Mononuclear cell (primary cell): ENCODE measurements at regions not wholly inside any gene's neighbourhood (a gene's known extent, or its start where the extent isn't known, plus 50 kb on each side); places are given as distances from the start of the nearest gene placed in this dataset.

Source experiments
- H3K27me3 ChIP-seq: 2 replicates; pipeline ENCODE4 v1.6.0; 2011; ENCODE audit warnings: low read length, control low read depth; ENCODE audit not compliant: insufficient read depth
- H3K4me1 ChIP-seq: 2 replicates; pipeline ENCODE4 v1.5.1; 2011; ENCODE audit warnings: mild to moderate bottlenecking, low read length, control low read depth; ENCODE audit not compliant: insufficient read depth
- H3K4me3 ChIP-seq: 2 replicates; pipeline ENCODE4 v1.5.1; 2011; ENCODE audit warnings: mild to moderate bottlenecking, low read length, moderate library complexity
- H3K9me3 ChIP-seq: 2 replicates; pipeline ENCODE4 v1.5.1; 2011; ENCODE audit warnings: low read depth, mild to moderate bottlenecking, control low read depth, low read length

DNA sequence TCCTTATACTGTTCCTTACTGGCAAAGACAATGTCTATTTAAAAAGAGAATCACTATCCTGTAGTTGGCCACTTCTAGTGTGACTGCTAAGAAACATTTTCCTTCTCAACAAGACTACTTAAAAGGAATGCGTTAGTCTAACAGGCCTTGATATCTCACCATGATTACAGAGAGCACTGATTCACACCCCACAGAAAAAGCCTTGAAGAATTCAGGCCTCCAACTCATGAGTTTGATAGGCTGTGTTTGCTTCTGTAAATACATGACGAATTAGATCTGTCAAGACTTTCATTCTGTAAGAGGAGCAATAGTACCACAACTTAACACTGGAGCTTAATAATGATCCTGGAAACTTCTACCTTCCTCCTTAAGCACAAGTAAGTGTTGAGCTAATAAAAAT lies 432.8 kb upstream of the NR2F2 start:
- no peaks in the 10 kb centered on the region for H3K9me3 ChIP-seq
- H3K4me3 ChIP-seq = no peak overlapping the region
- no peaks in the 10 kb centered on the region for H3K4me1 ChIP-seq
- no peaks in the 10 kb centered on the region for H3K27me3 ChIP-seq

DNA sequence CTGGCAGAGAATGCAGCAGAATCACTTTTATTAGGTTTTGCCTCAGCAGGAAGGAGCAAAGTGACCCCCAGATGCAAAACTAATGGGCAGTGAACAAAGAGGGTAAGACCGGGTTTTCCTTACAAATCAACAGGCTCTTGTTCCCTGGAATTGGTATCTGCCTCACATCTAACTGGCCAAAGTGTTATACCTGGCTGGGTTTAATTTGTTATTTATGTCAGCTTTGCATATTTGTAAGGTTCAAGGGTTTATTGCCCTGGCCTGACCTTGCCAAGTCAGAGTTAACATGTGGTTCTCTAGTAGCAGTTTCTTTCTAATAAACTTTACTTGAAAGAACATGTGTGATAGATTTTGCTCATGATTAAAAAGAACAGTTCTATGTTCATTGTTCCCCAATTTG lies 431.7 kb upstream of the NR2F2 start:
- Histone ChIP-seq H3K27me3 (no peaks in the 10 kb centered on the region), H3K4me1 (no peaks in the 10 kb centered on the region), H3K9me3 (no peaks in the 10 kb centered on the region), H3K4me3 (no peak overlapping the region)

DNA sequence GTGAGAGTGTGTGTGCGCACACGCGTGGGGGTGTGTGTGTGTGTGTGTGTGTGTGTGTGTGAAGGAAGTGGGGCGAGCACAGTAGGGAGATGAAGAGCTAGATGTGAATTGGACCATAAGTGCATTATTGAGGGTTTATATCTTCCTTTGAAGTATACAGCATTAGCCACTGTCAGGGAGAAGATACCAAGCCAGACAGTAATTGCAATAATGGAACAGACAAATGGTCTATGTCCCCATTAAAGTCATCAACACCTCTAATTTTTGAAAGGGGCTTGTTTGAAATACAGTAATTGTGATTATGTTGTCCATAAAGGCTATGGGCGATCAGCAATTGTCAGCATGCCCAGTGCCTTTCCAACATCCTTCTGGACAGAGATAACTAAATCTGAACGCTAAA lies 429.2 kb upstream of the NR2F2 start:
- Histone ChIP-seq H3K27me3 (no peaks in the 10 kb centered on the region), H3K9me3 (no peaks in the 10 kb centered on the region), H3K4me1 (no peaks in the 10 kb centered on the region), H3K4me3 (no peak overlapping the region)

DNA sequence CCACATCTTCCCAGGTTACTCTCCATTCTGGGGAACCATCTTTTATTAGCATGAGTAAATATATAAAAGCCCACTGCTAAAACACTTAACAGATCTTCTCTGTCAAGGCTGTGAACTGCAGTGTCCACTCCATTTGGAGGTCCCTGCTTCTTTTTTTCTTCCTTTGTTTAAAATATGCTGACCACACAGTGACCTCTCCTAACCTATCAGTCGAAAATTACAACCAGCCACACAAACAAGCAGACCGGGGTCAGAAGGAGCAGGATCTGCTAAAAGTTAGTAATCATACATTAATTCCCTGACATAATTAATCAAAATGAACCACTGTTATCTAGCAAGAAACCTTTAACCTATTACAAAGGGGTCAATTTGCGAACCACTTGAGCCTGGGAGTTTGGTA lies 427.9 kb upstream of the NR2F2 start:
- Histone ChIP-seq H3K9me3 (no peaks in the 10 kb centered on the region), H3K4me3 (no peak overlapping the region), H3K4me1 (no peaks in the 10 kb centered on the region), H3K27me3 (no peaks in the 10 kb centered on the region)

DNA sequence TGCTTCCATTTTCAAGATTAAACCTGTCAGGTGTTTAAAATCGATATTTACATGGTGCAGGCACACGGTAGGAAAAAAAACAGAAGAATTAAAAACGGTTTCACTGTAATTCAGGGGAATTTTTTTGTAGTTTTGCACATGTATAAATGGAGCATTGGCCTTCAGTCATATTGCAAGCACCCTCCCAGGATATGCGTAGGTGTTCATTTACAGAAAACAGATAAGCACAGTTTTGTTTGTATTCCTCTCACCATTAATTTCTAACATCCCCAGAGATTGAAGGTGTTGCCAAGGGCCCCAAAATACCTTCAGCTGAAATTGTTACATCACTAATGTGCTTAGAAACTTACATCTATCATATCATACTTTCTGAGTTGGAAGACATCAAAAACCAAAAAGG lies 427.1 kb upstream of the NR2F2 start:
- no peak overlapping the region for H3K4me3 ChIP-seq
- H3K27me3 ChIP-seq = no peaks in the 10 kb centered on the region
- no peaks in the 10 kb centered on the region for H3K4me1 ChIP-seq
- no peaks in the 10 kb centered on the region for H3K9me3 ChIP-seq

DNA sequence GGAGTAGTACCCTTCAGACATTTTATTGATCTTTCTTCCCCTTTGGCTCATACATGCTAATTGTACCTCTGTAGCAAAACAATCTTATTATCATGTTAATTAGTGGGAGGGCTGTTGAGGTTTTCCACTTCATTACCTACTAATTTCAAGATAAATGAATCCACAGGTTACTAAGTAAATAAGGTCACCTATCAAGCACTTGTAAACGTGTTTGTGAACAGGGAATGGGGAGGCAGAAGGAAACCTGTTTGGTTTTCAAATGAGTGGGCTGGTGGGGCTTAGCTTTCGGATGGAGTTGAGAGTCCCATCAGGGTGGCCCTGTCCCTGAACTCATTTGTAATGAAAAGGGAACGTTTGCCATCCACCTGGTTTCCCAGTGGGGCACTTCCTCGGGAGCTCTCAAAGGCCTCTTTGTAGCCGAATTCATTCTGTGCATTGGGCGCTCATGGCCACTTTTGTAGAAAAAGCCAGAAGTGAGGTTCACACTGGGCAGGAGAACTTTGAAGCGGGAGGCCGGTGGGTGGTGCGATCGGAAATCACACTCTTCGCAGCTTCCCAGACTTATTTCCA lies 419.8 kb upstream of the NR2F2 start:
- Histone ChIP-seq H3K4me1 (no peaks in the 10 kb centered on the region), H3K27me3 (no peaks in the 10 kb centered on the region), H3K9me3 (no peaks in the 10 kb centered on the region), H3K4me3 (no peak overlapping the region)

DNA sequence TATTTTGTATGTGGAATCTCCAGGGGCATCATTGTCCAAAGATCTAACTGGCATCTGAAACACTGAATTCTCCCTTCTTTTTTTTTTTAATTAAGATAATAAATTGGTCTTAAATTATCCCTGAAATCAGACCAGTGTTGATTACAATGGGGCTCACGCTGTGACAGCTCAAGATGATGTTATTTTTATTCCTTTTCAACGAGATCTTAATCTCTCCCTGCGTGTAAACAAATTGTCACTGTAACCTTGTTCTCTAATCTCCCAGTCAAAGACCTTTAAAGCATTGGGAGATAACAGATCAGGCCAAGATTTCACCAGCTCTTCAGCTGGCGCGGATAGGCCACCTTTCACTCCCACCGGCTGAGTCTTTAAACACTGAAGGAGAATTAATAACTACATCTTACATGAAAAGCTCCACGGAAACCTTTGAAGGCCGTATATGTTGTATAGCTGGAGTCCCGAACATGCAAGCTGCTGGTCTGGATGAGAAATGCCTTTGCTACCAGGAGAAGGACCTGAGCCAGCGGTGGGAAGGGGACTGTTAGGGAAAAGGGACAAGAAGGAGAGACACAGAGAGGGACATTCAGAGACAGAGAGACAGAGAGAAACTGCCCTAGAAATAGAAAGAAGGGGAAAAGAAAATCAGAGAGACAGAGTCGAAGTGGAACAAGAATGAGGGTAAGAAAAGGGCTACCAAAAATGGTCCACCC lies 418.8 kb upstream of the NR2F2 start:
- Histone ChIP-seq H3K27me3 (no peaks in the 10 kb centered on the region), H3K9me3 (no peaks in the 10 kb centered on the region), H3K4me1 (no peaks in the 10 kb centered on the region)

DNA sequence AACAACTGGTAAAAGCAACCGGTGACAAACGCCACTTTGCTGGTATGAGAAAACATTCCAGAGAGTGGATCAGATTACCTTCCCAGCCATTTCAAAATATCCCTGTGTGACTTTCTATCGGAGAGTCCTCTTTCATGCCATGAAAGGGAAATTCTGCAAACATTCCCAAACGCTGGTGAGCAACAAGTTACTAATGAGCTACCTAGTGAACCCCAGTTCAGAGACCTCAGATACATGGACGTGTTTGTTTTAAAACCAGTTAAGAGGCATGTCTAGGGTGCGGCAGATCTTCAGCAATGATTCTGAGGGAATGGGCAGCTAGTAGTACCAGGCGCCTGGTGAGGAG lies 418.2 kb upstream of the NR2F2 start:
- Histone ChIP-seq H3K4me3 (no peak overlapping the region), H3K4me1 (no peaks in the 10 kb centered on the region)

More for the DNA sequence above, 418.8 kb upstream of the NR2F2 start:
- H3K4me3 ChIP-seq = no peak overlapping the region

DNA sequence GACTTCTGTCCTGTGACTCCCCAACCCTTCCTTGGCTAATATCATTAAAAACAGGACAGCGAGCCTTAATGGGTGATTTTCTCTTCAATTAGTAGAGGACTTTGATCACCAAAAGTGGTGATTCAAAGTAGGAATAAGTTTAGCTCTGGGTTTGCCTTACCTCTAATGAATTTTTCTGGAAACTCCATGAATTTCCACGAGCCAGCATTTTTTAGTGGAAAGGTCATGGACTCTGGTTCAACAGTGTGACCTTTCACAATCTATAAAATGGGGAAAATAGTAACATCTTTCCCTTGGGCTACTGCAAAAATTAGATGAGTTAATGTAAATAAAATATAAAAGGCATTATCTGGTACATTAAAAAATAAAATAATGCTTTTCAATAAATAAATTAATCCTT lies 417.8 kb upstream of the NR2F2 start:
- no peaks in the 10 kb centered on the region for H3K4me1 ChIP-seq
- H3K9me3 ChIP-seq = no peaks in the 10 kb centered on the region
- H3K4me3 ChIP-seq = no peak overlapping the region
- no peaks in the 10 kb centered on the region for H3K27me3 ChIP-seq

More for the DNA sequence above, 418.2 kb upstream of the NR2F2 start:
- H3K27me3 ChIP-seq = no peaks in the 10 kb centered on the region
- no peaks in the 10 kb centered on the region for H3K9me3 ChIP-seq

DNA sequence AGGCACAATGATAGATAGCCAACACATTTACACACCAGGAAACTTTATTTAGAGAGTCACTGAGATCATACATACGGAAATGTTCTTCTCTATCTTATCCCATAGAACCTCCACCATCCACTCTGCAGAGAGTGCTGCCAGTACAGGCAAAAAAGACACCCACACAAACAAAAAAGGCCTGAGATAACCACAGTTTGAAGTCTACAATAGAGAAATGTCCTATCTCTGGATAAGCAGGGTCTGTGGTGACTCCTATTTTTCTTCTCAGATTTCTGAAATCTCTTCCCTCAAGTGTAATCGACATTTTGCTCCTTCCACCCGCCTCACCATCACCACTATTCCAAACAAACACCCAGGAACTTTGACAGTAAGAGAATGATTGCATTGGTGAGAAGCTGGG lies 413.9 kb upstream of the NR2F2 start:
- H3K27me3 ChIP-seq = no peaks in the 10 kb centered on the region
- H3K9me3 ChIP-seq = no peaks in the 10 kb centered on the region
- H3K4me1 ChIP-seq = no peaks in the 10 kb centered on the region
- H3K4me3 ChIP-seq = no peak overlapping the region

DNA sequence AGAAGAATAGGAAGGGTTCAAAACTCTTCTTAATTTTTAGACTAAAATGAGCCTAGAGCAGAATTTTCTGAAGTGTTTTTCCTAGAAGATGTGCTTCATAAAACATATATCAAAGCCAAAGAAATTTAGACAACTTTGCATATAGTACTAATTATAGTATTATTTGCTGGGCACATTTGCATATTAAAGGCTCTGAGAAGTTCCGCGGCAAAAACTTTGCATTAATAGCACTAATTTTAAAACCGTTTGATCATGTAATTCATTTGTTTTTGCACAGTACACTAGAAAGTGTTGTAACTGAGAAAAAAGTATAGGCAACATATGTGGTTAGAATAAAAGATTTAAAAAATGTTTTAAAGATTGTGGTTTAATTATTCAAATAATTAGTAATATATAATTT lies 412.0 kb upstream of the NR2F2 start:
- H3K27me3 ChIP-seq = no peaks in the 10 kb centered on the region
- H3K9me3 ChIP-seq = no peaks in the 10 kb centered on the region
- H3K4me1 ChIP-seq = no peaks in the 10 kb centered on the region
- no peak overlapping the region for H3K4me3 ChIP-seq

DNA sequence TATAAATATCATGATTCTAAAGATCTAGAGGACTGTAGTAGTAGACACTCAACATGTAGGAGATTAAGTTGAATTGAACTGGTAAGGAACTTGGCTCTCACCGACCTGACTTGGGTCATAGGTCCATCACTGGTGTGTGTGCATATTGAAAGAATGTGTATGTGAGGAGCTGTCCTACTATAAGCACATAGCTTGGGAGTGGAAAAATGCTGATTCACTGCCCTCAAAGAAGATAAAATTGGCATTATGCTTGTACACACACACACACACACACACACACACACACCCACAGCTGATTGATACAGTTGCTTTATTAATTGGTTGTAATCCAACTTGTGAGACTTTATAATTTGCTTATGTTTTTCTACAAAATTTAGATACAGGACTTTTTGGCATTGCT lies 411.0 kb upstream of the NR2F2 start:
- H3K27me3 ChIP-seq = no peaks in the 10 kb centered on the region
- H3K4me1 ChIP-seq = no peaks in the 10 kb centered on the region
- no peak overlapping the region for H3K4me3 ChIP-seq
- H3K9me3 ChIP-seq = no peaks in the 10 kb centered on the region

DNA sequence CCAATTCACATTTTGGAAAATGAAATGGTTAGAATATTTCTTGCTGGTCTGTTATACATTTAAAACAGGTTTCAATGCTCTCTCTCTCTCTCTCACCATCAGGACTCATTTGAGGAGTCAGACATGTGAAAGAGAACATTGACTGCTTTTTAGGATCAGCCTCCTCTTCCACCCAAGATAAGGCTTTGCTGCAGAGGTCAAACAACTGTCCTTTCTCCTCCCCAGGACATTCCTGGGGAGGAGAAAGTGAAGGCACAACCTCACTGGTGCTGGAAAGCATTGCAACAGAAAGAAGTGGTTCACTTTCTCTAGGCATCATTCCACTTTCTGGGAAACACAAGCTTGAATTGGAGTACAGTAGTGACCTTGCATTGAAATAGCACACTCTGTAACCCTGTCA lies 409.1 kb upstream of the NR2F2 start:
- Histone ChIP-seq H3K4me1 (no peaks in the 10 kb centered on the region), H3K4me3 (no peak overlapping the region), H3K27me3 (no peaks in the 10 kb centered on the region), H3K9me3 (no peaks in the 10 kb centered on the region)

DNA sequence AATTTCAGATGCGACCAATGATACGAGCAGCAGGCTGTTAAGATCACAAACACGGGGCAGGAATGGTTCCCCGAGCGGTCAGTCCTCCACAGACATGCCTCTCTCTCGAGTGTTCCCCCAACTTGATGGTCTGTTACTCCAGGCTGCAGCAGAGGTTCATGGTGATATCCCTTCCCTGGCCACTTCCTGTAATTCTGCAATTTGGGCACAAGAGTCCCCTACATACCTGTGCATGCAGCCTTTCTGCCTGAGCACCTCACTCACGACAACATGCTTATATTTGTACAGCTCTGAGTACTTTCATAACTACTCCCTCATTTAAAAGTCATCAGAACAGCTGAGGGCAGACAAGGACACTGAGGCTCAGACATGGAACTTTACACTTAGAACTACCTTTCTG lies 408.1 kb upstream of the NR2F2 start:
- no peaks in the 10 kb centered on the region for H3K27me3 ChIP-seq
- H3K9me3 ChIP-seq = no peaks in the 10 kb centered on the region
- H3K4me3 ChIP-seq = no peak overlapping the region
- H3K4me1 ChIP-seq = no peaks in the 10 kb centered on the region

DNA sequence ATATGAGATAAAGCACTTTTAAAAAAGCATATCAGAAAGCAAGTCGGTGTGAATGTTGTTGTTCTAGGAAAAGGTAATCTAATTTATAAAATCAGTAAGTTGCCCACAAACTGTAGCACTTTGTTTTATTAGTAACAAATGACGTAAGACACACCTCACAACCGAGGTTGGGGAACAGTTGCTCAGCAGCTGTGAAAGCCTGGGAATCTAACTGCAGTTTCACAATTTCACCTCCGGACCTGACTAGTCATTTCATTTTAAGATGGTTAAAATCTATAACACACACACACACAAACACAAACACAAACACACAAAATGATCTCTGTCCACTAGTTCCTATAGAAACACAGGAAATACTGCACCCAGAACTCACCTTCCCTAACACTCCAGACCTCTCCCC lies 406.7 kb upstream of the NR2F2 start:
- no peaks in the 10 kb centered on the region for H3K9me3 ChIP-seq
- no peaks in the 10 kb centered on the region for H3K27me3 ChIP-seq
- H3K4me1 ChIP-seq = no peaks in the 10 kb centered on the region
- no peak overlapping the region for H3K4me3 ChIP-seq

DNA sequence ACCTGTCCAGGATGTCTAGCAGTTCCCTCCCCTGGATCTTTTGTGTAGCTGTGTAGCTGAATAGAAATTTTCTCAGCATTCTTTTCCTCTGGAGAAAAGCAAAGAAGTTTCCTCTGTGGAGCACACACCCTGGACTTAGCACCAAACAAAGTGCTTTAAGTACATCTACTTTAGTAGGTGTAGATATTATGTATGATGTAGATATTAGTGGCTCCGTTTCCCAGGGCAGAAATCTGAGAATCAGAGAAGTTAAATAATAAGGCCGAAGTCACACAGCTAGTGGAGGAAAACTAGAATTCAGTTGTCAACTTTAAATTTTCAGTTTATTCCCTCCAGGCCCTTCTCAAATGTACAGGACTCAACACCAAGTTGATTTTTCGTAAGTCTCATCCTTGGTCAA lies 401.7 kb upstream of the NR2F2 start:
- Histone ChIP-seq H3K9me3 (no peaks in the 10 kb centered on the region), H3K27me3 (no peaks in the 10 kb centered on the region), H3K4me1 (peaks cover 4% of the 10 kb centered on the region), H3K4me3 (no peak overlapping the region)
